ENCODE measurements at regions not wholly inside any gene's neighbourhood (a gene's known extent, or its start where the extent isn't known, plus 50 kb on each side); places are given as distances from the start of the nearest gene placed in this dataset.

GRCh38 chrX:23127586-23127985, 127.8 kb downstream of the DDX53 start:
- H4K20me1 ChIP-seq (ENCODE audit: insufficient read depth, low read length): no peaks in the 10 kb centered on the region
- no peak for TF ChIP-seq EZH2 (IDR thresholded peaks at IDR 0.05; ENCODE audit: borderline replicate concordance, low read length)
- no peak for TF ChIP-seq CTCF (IDR thresholded peaks at IDR 0.05; ENCODE audit: low read length)
- no peaks in the 10 kb centered on the region for H3K9me2 ChIP-seq (ENCODE audit: low read depth, low read length)
- no peak overlapping the region for H3K4me2 ChIP-seq (ENCODE audit: low read length)
- H3K4me1 ChIP-seq (ENCODE audit: insufficient read depth, low read length, severe bottlenecking): no peaks in the 10 kb centered on the region
- H3K9ac ChIP-seq (ENCODE audit: low read length): no peak overlapping the region
- no peak overlapping the region for H3K4me3 ChIP-seq (ENCODE audit: low read depth, low read length, poor library complexity, severe bottlenecking)
- H3K27me3 ChIP-seq (ENCODE audit: insufficient read depth, low read length): no peaks in the 10 kb centered on the region
- H2AFZ ChIP-seq (ENCODE audit: low read length): no peak overlapping the region
- H3K36me3 ChIP-seq (ENCODE audit: insufficient read depth, low read length): no peaks in the 10 kb centered on the region
- H3F3A ChIP-seq (ENCODE audit: insufficient read depth, low read length): no peaks in the 10 kb centered on the region
- no peaks in the 10 kb centered on the region for H3K9me3 ChIP-seq (ENCODE audit: low read length)
- H3K27ac ChIP-seq (ENCODE audit: low read depth, low read length, poor library complexity, severe bottlenecking): no peak overlapping the region
- no peaks in the 10 kb centered on the region for H3K79me2 ChIP-seq (ENCODE audit: insufficient read depth, low read length)

GRCh38 chrX:23133551-23133950, 133.8 kb downstream of the DDX53 start:
- Histone ChIP-seq H3K9ac (ENCODE audit: low read length) (no peak overlapping the region), H3K79me2 (ENCODE audit: insufficient read depth, low read length) (no peaks in the 10 kb centered on the region), H3K9me2 (ENCODE audit: low read depth, low read length) (no peaks in the 10 kb centered on the region), H2AFZ (ENCODE audit: low read length) (no peak overlapping the region), H3F3A (ENCODE audit: insufficient read depth, low read length) (no peaks in the 10 kb centered on the region), H4K20me1 (ENCODE audit: insufficient read depth, low read length) (no peaks in the 10 kb centered on the region), H3K4me1 (ENCODE audit: insufficient read depth, low read length, severe bottlenecking) (no peaks in the 10 kb centered on the region), H3K4me2 (ENCODE audit: low read length) (no peak overlapping the region), H3K27ac (ENCODE audit: low read depth, low read length, poor library complexity, severe bottlenecking) (no peak overlapping the region), H3K4me3 (ENCODE audit: low read depth, low read length, poor library complexity, severe bottlenecking) (no peak overlapping the region), H3K9me3 (ENCODE audit: low read length) (no peaks in the 10 kb centered on the region), H3K27me3 (ENCODE audit: insufficient read depth, low read length) (no peaks in the 10 kb centered on the region), H3K36me3 (ENCODE audit: insufficient read depth, low read length) (no peaks in the 10 kb centered on the region)
- TF ChIP-seq CTCF (IDR thresholded peaks at IDR 0.05; ENCODE audit: low read length) (no peak), EZH2 (IDR thresholded peaks at IDR 0.05; ENCODE audit: borderline replicate concordance, low read length) (no peak)

- Histone ChIP-seq H3K79me2 (ENCODE audit: insufficient read depth, low read length) (no peaks in the 10 kb centered on the region), H3K4me2 (ENCODE audit: low read length) (no peak overlapping the region), H3K27me3 (ENCODE audit: insufficient read depth, low read length) (no peaks in the 10 kb centered on the region), H3K9me3 (ENCODE audit: low read length) (no peaks in the 10 kb centered on the region), H3K4me3 (ENCODE audit: low read depth, low read length, poor library complexity, severe bottlenecking) (no peak overlapping the region), H3K9ac (ENCODE audit: low read length) (no peak overlapping the region), H3K27ac (ENCODE audit: low read depth, low read length, poor library complexity, severe bottlenecking) (no peak overlapping the region), H3K36me3 (ENCODE audit: insufficient read depth, low read length) (no peaks in the 10 kb centered on the region), H3F3A (ENCODE audit: insufficient read depth, low read length) (no peaks in the 10 kb centered on the region), H3K4me1 (ENCODE audit: insufficient read depth, low read length, severe bottlenecking) (no peaks in the 10 kb centered on the region), H4K20me1 (ENCODE audit: insufficient read depth, low read length) (no peaks in the 10 kb centered on the region), H3K9me2 (ENCODE audit: low read depth, low read length) (no peaks in the 10 kb centered on the region), H2AFZ (ENCODE audit: low read length) (no peak overlapping the region)
- TF ChIP-seq EZH2 (IDR thresholded peaks at IDR 0.05; ENCODE audit: borderline replicate concordance, low read length) (no peak), CTCF (IDR thresholded peaks at IDR 0.05; ENCODE audit: low read length) (no peak)
Observed at GRCh38 chrX:23134136-23134535, 134.4 kb downstream of the DDX53 start.

Data from OCI-LY1 (cell line).